ENCODE measurements at regions not wholly inside any gene's neighbourhood (a gene's known extent, or its start where the extent isn't known, plus 50 kb on each side); places are given as distances from the start of the nearest gene placed in this dataset.
A peak's percentile ranks its signal among the peaks of the same experiment; 100 is the strongest.

DNA sequence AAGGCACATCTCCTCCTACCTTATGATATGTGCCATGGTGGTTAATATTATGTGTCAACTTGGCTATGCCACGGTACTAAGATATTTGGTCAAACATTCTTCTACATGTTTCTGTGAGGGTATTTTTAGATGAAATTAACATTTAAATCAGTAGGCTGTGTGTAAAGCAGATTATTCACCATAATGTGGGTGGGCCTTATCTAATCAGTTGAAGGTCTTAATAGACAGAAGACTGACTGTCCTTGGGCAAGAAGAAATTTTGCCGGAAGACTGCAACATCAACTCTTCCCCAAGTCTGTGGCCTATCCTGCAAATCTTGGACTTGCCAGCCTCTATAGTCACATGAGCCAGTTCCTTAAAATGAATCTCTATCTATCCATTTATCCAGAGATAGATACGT lies 380.1 kb upstream of the DDI1 start:
- no peak overlapping the region for H3K27ac ChIP-seq (ENCODE audit: low read length)
- no peak for DNase-seq (ENCODE audit: low read depth, low spot score)
- in situ Hi-C loops (cut with HindIII; ENCODE audit: low pct_unique_long_range_greater_than_20kb, low sequenced_read_pairs): no loop called here
- H3K9me3 ChIP-seq (ENCODE audit: control insufficient read depth, insufficient read depth, low read depth, low read length): no peaks in the 10 kb centered on the region
- POLR2A ChIA-PET: no interaction called here
- H3K4me3 ChIP-seq (ENCODE audit: low read depth in 2 of 2, low read length in 2 of 2): no peak overlapping the region
- H3K4me1 ChIP-seq (ENCODE audit: control insufficient read depth, insufficient read depth, low read length): no peaks in the 10 kb centered on the region
- H3K36me3 ChIP-seq (ENCODE audit: control insufficient read depth, insufficient read depth, low read length): no peaks in the 10 kb centered on the region
- TF ChIP-seq, protein P1, sequence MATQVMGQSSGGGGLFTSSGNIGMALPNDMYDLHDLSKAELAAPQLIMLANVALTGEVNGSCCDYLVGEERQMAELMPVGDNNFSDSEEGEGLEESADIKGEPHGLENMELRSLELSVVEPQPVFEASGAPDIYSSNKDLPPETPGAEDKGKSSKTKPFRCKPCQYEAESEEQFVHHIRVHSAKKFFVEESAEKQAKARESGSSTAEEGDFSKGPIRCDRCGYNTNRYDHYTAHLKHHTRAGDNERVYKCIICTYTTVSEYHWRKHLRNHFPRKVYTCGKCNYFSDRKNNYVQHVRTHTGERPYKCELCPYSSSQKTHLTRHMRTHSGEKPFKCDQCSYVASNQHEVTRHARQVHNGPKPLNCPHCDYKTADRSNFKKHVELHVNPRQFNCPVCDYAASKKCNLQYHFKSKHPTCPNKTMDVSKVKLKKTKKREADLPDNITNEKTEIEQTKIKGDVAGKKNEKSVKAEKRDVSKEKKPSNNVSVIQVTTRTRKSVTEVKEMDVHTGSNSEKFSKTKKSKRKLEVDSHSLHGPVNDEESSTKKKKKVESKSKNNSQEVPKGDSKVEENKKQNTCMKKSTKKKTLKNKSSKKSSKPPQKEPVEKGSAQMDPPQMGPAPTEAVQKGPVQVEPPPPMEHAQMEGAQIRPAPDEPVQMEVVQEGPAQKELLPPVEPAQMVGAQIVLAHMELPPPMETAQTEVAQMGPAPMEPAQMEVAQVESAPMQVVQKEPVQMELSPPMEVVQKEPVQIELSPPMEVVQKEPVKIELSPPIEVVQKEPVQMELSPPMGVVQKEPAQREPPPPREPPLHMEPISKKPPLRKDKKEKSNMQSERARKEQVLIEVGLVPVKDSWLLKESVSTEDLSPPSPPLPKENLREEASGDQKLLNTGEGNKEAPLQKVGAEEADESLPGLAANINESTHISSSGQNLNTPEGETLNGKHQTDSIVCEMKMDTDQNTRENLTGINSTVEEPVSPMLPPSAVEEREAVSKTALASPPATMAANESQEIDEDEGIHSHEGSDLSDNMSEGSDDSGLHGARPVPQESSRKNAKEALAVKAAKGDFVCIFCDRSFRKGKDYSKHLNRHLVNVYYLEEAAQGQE (IDR thresholded peaks at IDR 0.05; ENCODE audit: insufficient read depth in 1 of 2, low read depth in 2 of 2, low read length in 1 of 2): no peak
- TF ChIP-seq POLR2AphosphoS5 (IDR thresholded peaks at IDR 0.05; ENCODE audit: low read depth, low read length) (no peak), TCF7L2 (IDR thresholded peaks at IDR 0.05; ENCODE audit: low read depth, low read length) (no peak), SIN3A (IDR thresholded peaks at IDR 0.05; ENCODE audit: borderline replicate concordance, insufficient read depth, low read depth, low read length) (no peak)
- TF ChIP-seq, protein P2, sequence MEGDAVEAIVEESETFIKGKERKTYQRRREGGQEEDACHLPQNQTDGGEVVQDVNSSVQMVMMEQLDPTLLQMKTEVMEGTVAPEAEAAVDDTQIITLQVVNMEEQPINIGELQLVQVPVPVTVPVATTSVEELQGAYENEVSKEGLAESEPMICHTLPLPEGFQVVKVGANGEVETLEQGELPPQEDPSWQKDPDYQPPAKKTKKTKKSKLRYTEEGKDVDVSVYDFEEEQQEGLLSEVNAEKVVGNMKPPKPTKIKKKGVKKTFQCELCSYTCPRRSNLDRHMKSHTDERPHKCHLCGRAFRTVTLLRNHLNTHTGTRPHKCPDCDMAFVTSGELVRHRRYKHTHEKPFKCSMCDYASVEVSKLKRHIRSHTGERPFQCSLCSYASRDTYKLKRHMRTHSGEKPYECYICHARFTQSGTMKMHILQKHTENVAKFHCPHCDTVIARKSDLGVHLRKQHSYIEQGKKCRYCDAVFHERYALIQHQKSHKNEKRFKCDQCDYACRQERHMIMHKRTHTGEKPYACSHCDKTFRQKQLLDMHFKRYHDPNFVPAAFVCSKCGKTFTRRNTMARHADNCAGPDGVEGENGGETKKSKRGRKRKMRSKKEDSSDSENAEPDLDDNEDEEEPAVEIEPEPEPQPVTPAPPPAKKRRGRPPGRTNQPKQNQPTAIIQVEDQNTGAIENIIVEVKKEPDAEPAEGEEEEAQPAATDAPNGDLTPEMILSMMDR (IDR thresholded peaks at IDR 0.05): no peak
- H3K27me3 ChIP-seq (ENCODE audit: control insufficient read depth, insufficient read depth, low read length): no peaks in the 10 kb centered on the region
- ATAC-seq: no peak
- BruUV-seq (replicated peaks): no TSS peak
- CTCF ChIA-PET: no interaction called here
- intact Hi-C loops (cut with micrococcal nuclease; ENCODE audit: unreplicated experiment): no loop called here

DNA sequence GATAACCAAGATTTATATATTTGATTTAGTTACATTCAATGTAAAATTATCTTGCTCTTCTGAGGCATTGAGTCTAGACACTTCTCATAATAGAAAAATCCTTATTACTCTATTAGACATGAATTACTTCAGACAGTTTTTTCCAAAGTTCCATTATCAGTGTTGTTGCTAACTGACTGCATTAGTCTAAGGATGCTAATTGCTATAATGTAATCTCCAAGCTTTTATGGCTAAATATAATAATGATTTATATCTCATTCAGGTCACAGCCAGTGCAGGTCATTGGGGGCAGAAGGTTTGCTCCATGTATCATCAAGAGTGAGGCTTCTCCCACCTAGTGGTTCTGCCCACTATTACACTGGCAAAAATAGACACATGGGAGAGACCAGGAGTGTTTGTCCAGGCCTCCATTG lies 377.2 kb upstream of the DDI1 start:
- ATAC-seq (peak; percentile 73), DNase-seq (ENCODE audit: low read depth, low spot score) (no peak)
- Histone ChIP-seq H3K9me3 (ENCODE audit: control insufficient read depth, insufficient read depth, low read depth, low read length) (no peaks in the 10 kb centered on the region), H3K27me3 (ENCODE audit: control insufficient read depth, insufficient read depth, low read length) (no peaks in the 10 kb centered on the region), H3K36me3 (ENCODE audit: control insufficient read depth, insufficient read depth, low read length) (no peaks in the 10 kb centered on the region), H3K4me3 (ENCODE audit: low read depth in 2 of 2, low read length in 2 of 2) (no peak overlapping the region), H3K27ac (ENCODE audit: low read length) (no peak overlapping the region), H3K4me1 (ENCODE audit: control insufficient read depth, insufficient read depth, low read length) (no peaks in the 10 kb centered on the region)
- BruUV-seq (replicated peaks): no TSS peak
- POLR2A ChIA-PET: no interaction called here
- TF ChIP-seq POLR2AphosphoS5 (IDR thresholded peaks at IDR 0.05; ENCODE audit: low read depth, low read length) (no peak), SIN3A (IDR thresholded peaks at IDR 0.05; ENCODE audit: borderline replicate concordance, insufficient read depth, low read depth, low read length) (no peak)
- TF ChIP-seq, protein P2 (IDR thresholded peaks at IDR 0.05): peak; percentile 47
- in situ Hi-C loops (cut with HindIII; ENCODE audit: low pct_unique_long_range_greater_than_20kb, low sequenced_read_pairs): no loop called here
- intact Hi-C loops (cut with micrococcal nuclease; ENCODE audit: unreplicated experiment): no loop called here
- CTCF ChIA-PET: interaction anchor here (0.7 kb wide), 1 partner anchor 19 kb away, joined by 4 read pairs; no protein-coding TSS in a partner anchor
